Trophoblast cell (in vitro differentiated cells and primary cell): ENCODE measurements at regions not wholly inside any gene's neighbourhood (a gene's known extent, or its start where the extent isn't known, plus 50 kb on each side); places are given as distances from the start of the nearest gene placed in this dataset.
A peak's percentile ranks its signal among the peaks of the same experiment; 100 is the strongest.

Experiments used
- DNase-seq, 2 donors: peaks; one replicate each; pipeline ENCODE4 v3.0.0-alpha.2; 2016
- H2AFZ ChIP-seq: 2 replicates; pipeline ENCODE4 v1.6.1; 2013; ENCODE audit warnings: low read length, moderate library complexity, mild to moderate bottlenecking; ENCODE audit not compliant: insufficient read depth, poor library complexity
- H2AK5ac ChIP-seq: 2 replicates; pipeline ENCODE4 v1.6.1; 2013; ENCODE audit warnings: mild to moderate bottlenecking, low read length
- H2BK120ac ChIP-seq: 2 replicates; pipeline ENCODE4 v1.6.1; 2013; ENCODE audit warnings: low read length, mild to moderate bottlenecking, moderate library complexity; ENCODE audit not compliant: insufficient read depth, poor library complexity
- H2BK12ac ChIP-seq: 2 replicates; pipeline ENCODE4 v1.6.1; 2013; ENCODE audit warnings: mild to moderate bottlenecking, low read length, moderate library complexity
- H2BK5ac ChIP-seq: 2 replicates; pipeline ENCODE4 v1.6.1; 2013; ENCODE audit warnings: low read length, low read depth, moderate library complexity, mild to moderate bottlenecking; ENCODE audit not compliant: poor library complexity
- H3K14ac ChIP-seq: 2 replicates; pipeline ENCODE4 v1.6.1; 2013; ENCODE audit warnings: mild to moderate bottlenecking, low read length
- H3K18ac ChIP-seq: 2 replicates; pipeline ENCODE4 v1.6.1; 2013; ENCODE audit warnings: mild to moderate bottlenecking, low read length
- H3K23ac ChIP-seq: 2 replicates; pipeline ENCODE4 v1.6.1; 2013; ENCODE audit warnings: low read length
- H3K27ac ChIP-seq: 2 replicates; pipeline ENCODE4 v1.5.1; 2013; ENCODE audit warnings: low read depth, mild to moderate bottlenecking, inconsistent platforms, low read length, moderate library complexity
- H3K27me3 ChIP-seq: 2 replicates; pipeline ENCODE4 v1.6.1; 2013; ENCODE audit warnings: inconsistent platforms, mild to moderate bottlenecking, low read length, moderate library complexity; ENCODE audit not compliant: insufficient read depth
- H3K36me3 ChIP-seq, 2 experiments: 1 replicate in 1 of 2; 2 replicates in 1 of 2; pipeline ENCODE4 v1.6.1; 2013; ENCODE audit warnings: low read length in 2 of 2, mild to moderate bottlenecking in 2 of 2, moderate library complexity in 1 of 2; ENCODE audit not compliant: insufficient read depth in 2 of 2, control insufficient read depth in 1 of 2
- H3K4ac ChIP-seq: 2 replicates; pipeline ENCODE4 v1.6.1; 2013; ENCODE audit warnings: low read depth, mild to moderate bottlenecking, low read length, moderate library complexity
- H3K4me1 ChIP-seq, 2 experiments: 1 replicate in 1 of 2; 2 replicates in 1 of 2; pipeline ENCODE4 v1.6.1; 2013; ENCODE audit warnings: low read length in 2 of 2, mild to moderate bottlenecking in 2 of 2, moderate library complexity in 1 of 2; ENCODE audit not compliant: insufficient read depth in 2 of 2, control insufficient read depth in 1 of 2
- H3K4me2 ChIP-seq: 2 replicates; pipeline ENCODE4 v1.6.1; 2013; ENCODE audit warnings: inconsistent platforms, mild to moderate bottlenecking, low read length, moderate library complexity
- H3K4me3 ChIP-seq: 2 replicates; pipeline ENCODE4 v1.5.1; 2013; ENCODE audit warnings: mild to moderate bottlenecking, low read depth, low read length, inconsistent platforms
- H3K79me1 ChIP-seq: one replicate; pipeline ENCODE4 v1.6.1; 2013; ENCODE audit warnings: low read length
- H3K79me2 ChIP-seq: 2 replicates; pipeline ENCODE4 v1.6.1; 2013; ENCODE audit warnings: low read length, mild to moderate bottlenecking; ENCODE audit not compliant: control insufficient read depth, insufficient read depth, poor library complexity
- H3K9ac ChIP-seq: 2 replicates; pipeline ENCODE4 v1.6.1; 2013; ENCODE audit warnings: mild to moderate bottlenecking, low read length
- H3K9me3 ChIP-seq: 2 replicates; pipeline ENCODE4 v1.6.1; 2013; ENCODE audit warnings: low read depth, mild to moderate bottlenecking, control low read depth, inconsistent platforms, low read length; ENCODE audit not compliant: insufficient read depth
- H4K12ac ChIP-seq: 2 replicates; pipeline ENCODE4 v1.6.1; 2013; ENCODE audit warnings: low read depth, mild to moderate bottlenecking, low read length, moderate library complexity
- H4K8ac ChIP-seq: 2 replicates; pipeline ENCODE4 v1.6.1; 2013; ENCODE audit warnings: low read depth, mild to moderate bottlenecking, low read length, moderate library complexity
- H4K91ac ChIP-seq: one replicate; pipeline ENCODE4 v1.6.1; 2013; ENCODE audit warnings: low read depth, mild to moderate bottlenecking, low read length, moderate library complexity
- WGBS: extraction: QIAGEN DNeasy Blood & Tissue Kit; methylation state at CpG from one replicate; pipeline ENCODE4 v1.1.7; 2013; ENCODE audit warnings: missing lambda C conversion rate; ENCODE audit not compliant: insufficient read length, insufficient coverage; ENCODE audit errors: extremely low coverage; 5-methylcytosine and 5-hydroxymethylcytosine counted together

DNA sequence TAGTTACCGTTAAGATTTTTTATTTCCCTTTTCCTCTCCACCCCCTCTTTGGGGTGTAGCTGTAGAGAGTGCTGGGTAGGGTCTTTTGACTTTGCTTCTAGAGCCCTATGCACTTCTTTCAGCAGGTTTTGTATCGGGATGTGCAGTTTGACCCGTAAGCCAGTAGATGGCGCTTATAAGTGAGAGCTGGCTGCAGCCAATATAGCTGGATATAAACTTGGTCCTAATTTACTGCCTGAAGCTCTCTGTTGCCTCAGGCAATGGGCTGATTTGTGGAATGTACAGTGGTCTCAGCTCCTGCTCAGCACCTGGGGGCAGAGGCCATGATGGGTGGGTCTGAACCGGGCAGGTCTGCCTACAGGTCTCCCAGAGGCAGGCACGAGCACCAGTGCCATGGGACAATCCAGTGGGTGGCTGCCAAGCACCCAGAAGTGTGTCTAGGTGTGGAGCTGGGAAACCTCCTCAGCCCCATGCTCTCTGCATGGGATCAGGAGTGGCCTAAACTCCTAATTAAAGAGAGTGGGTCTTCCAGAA is 146.5 kb downstream of the SPANXN1 start:
- no CpG with 5 or more reads among the region's 6 CpGs for WGBS
- Histone ChIP-seq H4K8ac (no peak overlapping the region), H2AK5ac (no peak overlapping the region), H2BK12ac (no peak overlapping the region), H2BK5ac (no peak overlapping the region), H3K4me2 (no peak overlapping the region), H4K91ac (no peak overlapping the region), H3K4me1 (no peaks in the 10 kb centered on the region), H3K9me3 (peaks cover 4% of the 10 kb centered on the region), H3K27me3 (no peaks in the 10 kb centered on the region), H3K27ac (no peak overlapping the region), H3K4me3 (no peak overlapping the region), H3K79me2 (no peaks in the 10 kb centered on the region), H4K12ac (no peak overlapping the region), H3K9ac (no peak overlapping the region), H2AFZ (no peak overlapping the region), H3K23ac (no peak overlapping the region), H3K79me1 (no peaks in the 10 kb centered on the region), H3K36me3 (no peaks in the 10 kb centered on the region), H3K4ac (no peak overlapping the region), H2BK120ac (no peak overlapping the region), H3K14ac (no peak overlapping the region), H3K18ac (no peak overlapping the region)
- DNase-seq = no peak

DNA sequence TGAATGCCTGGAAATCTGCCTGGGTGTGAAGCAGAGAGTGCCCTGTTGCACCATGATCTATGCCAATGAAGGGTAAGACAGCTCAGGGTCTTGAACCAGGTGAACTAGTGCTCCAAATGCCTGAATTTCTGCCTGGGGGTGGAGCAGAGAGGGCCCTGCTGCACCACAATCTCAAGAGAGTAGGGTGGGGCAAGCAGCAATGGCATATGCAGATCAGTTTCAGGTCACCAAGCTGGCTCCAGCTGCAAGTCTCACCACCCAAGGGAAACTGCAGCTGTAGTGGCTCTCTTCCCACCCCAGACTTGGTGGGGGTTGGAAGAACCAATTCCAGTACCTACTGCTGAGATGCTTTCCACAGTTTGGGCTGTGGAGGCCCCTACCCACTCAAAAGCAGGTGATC is 147.0 kb downstream of the SPANXN1 start:
- no peak overlapping the region for H3K9ac ChIP-seq
- no peak overlapping the region for H4K91ac ChIP-seq
- no peak overlapping the region for H4K12ac ChIP-seq
- no peaks in the 10 kb centered on the region for H3K27me3 ChIP-seq
- H3K4ac ChIP-seq = no peak overlapping the region
- H3K4me3 ChIP-seq = no peak overlapping the region
- peaks cover 4% of the 10 kb centered on the region for H3K9me3 ChIP-seq
- no peaks in the 10 kb centered on the region for H3K79me2 ChIP-seq
- H3K36me3 ChIP-seq = no peaks in the 10 kb centered on the region
- no peak overlapping the region for H3K27ac ChIP-seq
- no peak overlapping the region for H4K8ac ChIP-seq
- H2BK5ac ChIP-seq = no peak overlapping the region
- H3K14ac ChIP-seq = no peak overlapping the region
- DNase-seq = no peak
- H2AFZ ChIP-seq = no peak overlapping the region
- H3K79me1 ChIP-seq = no peaks in the 10 kb centered on the region
- H2AK5ac ChIP-seq = no peak overlapping the region
- H3K23ac ChIP-seq = no peak overlapping the region
- H2BK12ac ChIP-seq = no peak overlapping the region
- H3K18ac ChIP-seq = no peak overlapping the region
- no peak overlapping the region for H3K4me2 ChIP-seq
- no peaks in the 10 kb centered on the region for H3K4me1 ChIP-seq
- no peak overlapping the region for H2BK120ac ChIP-seq

GRCh38 chrX:145396612-145397011 is 149.3 kb downstream of the SPANXN1 start:
- no peak overlapping the region for H3K27ac ChIP-seq
- no peaks in the 10 kb centered on the region for H3K4me1 ChIP-seq
- no peaks in the 10 kb centered on the region for H3K79me2 ChIP-seq
- H3K18ac ChIP-seq = no peak overlapping the region
- H2BK12ac ChIP-seq = no peak overlapping the region
- H3K9me3 ChIP-seq = peaks cover 4% of the 10 kb centered on the region
- no peaks in the 10 kb centered on the region for H3K79me1 ChIP-seq
- H4K12ac ChIP-seq = no peak overlapping the region
- no peak overlapping the region for H2AK5ac ChIP-seq
- no peak overlapping the region for H2BK5ac ChIP-seq
- no peaks in the 10 kb centered on the region for H3K27me3 ChIP-seq
- no peak overlapping the region for H4K91ac ChIP-seq
- no peak overlapping the region for H2BK120ac ChIP-seq
- no peak overlapping the region for H3K4me2 ChIP-seq
- no peak overlapping the region for H4K8ac ChIP-seq
- WGBS = no CpG with 5 or more reads among the region's 2 CpGs
- H3K9ac ChIP-seq = no peak overlapping the region
- no peak for DNase-seq
- H2AFZ ChIP-seq = no peak overlapping the region
- no peaks in the 10 kb centered on the region for H3K36me3 ChIP-seq
- H3K14ac ChIP-seq = no peak overlapping the region
- H3K4me3 ChIP-seq = no peak overlapping the region
- H3K23ac ChIP-seq = no peak overlapping the region
- H3K4ac ChIP-seq = no peak overlapping the region

GRCh38 chrX:145405012-145405411 is 157.7 kb downstream of the SPANXN1 start:
- peak in 1 of 2 donors; percentile 70 for DNase-seq

More at GRCh38 chrX:145405012-145405411, 157.7 kb downstream of the SPANXN1 start:
- Histone ChIP-seq H3K14ac (no peak overlapping the region), H3K23ac (no peak overlapping the region), H2BK5ac (no peak overlapping the region), H2BK12ac (no peak overlapping the region), H3K4me2 (no peak overlapping the region), H2BK120ac (no peak overlapping the region), H3K79me1 (no peaks in the 10 kb centered on the region), H3K79me2 (no peaks in the 10 kb centered on the region), H4K12ac (no peak overlapping the region), H3K27me3 (no peaks in the 10 kb centered on the region), H3K36me3 (no peaks in the 10 kb centered on the region), H3K9me3 (no peaks in the 10 kb centered on the region), H3K4me1 (no peaks in the 10 kb centered on the region), H2AFZ (no peak overlapping the region), H3K4ac (no peak overlapping the region), H3K18ac (no peak overlapping the region), H4K91ac (no peak overlapping the region), H2AK5ac (no peak overlapping the region), H3K27ac (no peak overlapping the region), H4K8ac (no peak overlapping the region), H3K9ac (no peak overlapping the region), H3K4me3 (no peak overlapping the region)
- no CpG with 5 or more reads among the region's 1 CpG for WGBS
